Keratinocyte (primary cell): ENCODE measurements at regions not wholly inside any gene's neighbourhood (a gene's known extent, or its start where the extent isn't known, plus 50 kb on each side); places are given as distances from the start of the nearest gene placed in this dataset.

Experiments
- EZH2 ChIP-seq: IDR thresholded peaks from one replicate; pipeline ENCODE4 v1.6.1; 2012; ENCODE audit warnings: inconsistent platforms, mild to moderate bottlenecking, low read length, moderate library complexity
- TF ChIP-seq, protein P1 (sequence below), 3 experiments: IDR thresholded peaks in 1 of 3; conservative IDR thresholded peaks in 1 of 3; optimal IDR thresholded peaks in 1 of 3; 2 replicates in 2 of 3; 3 replicates in 1 of 3; pipeline versions ENCODE3 to v1.5.1; 2011; ENCODE audit warnings: low read length in 3 of 3, mild to moderate bottlenecking in 3 of 3, moderate library complexity in 2 of 3, control low read depth in 1 of 3, inconsistent platforms in 1 of 3; ENCODE audit not compliant: insufficient read depth in 2 of 3; ENCODE audit errors: extremely low read depth in 1 of 3

DNA sequence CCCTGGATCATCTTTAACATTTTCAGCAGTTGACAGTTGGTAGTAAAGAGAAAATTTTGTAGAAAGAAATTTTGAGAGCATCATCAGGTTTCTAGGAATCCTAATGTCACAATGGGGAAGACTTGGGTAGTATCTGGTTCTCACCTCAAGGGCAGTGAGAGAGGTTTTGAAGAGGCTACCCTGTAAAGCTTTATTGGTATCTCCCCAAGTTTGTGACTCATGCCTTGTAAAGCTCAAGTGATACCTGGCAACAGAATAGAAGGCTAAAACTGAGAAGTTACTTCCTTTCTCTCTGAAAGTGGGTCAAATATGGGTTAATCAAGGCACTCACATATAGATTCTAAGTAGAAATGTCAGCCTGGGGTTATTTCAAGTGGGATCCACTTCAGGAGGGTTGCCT lies 196.4 kb downstream of the SUCNR1 start:
- no peak for TF ChIP-seq EZH2
- TF ChIP-seq, protein P1, sequence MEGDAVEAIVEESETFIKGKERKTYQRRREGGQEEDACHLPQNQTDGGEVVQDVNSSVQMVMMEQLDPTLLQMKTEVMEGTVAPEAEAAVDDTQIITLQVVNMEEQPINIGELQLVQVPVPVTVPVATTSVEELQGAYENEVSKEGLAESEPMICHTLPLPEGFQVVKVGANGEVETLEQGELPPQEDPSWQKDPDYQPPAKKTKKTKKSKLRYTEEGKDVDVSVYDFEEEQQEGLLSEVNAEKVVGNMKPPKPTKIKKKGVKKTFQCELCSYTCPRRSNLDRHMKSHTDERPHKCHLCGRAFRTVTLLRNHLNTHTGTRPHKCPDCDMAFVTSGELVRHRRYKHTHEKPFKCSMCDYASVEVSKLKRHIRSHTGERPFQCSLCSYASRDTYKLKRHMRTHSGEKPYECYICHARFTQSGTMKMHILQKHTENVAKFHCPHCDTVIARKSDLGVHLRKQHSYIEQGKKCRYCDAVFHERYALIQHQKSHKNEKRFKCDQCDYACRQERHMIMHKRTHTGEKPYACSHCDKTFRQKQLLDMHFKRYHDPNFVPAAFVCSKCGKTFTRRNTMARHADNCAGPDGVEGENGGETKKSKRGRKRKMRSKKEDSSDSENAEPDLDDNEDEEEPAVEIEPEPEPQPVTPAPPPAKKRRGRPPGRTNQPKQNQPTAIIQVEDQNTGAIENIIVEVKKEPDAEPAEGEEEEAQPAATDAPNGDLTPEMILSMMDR (optimal IDR thresholded peaks at IDR 0.05 in 1 of 3, IDR thresholded peaks at IDR 0.05 in 1 of 3, conservative IDR thresholded peaks at IDR 0.05 in 1 of 3; ENCODE audit: extremely low read depth in 1 of 3, insufficient read depth in 2 of 3, low read length in 3 of 3), result peak in 1 of 3 experiments; percentile 3
